H1 (cell line): ENCODE measurements at regions not wholly inside any gene's neighbourhood (a gene's known extent, or its start where the extent isn't known, plus 50 kb on each side); places are given as distances from the start of the nearest gene placed in this dataset.

ENCODE experiments used
- EP300 ChIP-seq, 2 experiments: IDR thresholded peaks; 1 replicate in 1 of 2; 2 replicates in 1 of 2; pipeline ENCODE4 v1.6.1; 2011 to 2012; ENCODE audit warnings: low read depth in 2 of 2, low read length in 2 of 2, mild to moderate bottlenecking in 2 of 2, borderline replicate concordance in 1 of 2, inconsistent platforms in 1 of 2, moderate library complexity in 1 of 2
- EZH2 ChIP-seq: fragments of 200-600 bp; sonication (generic); IDR thresholded peaks from 2 replicates; pipeline ENCODE4 v1.7.1; 2012; ENCODE audit warnings: low read depth, mild to moderate bottlenecking, moderate library complexity, low read length, inconsistent platforms; ENCODE audit not compliant: severe bottlenecking
- GABPA ChIP-seq: IDR thresholded peaks from 2 replicates; pipeline ENCODE4 v1.6.1; 2011; ENCODE audit warnings: mild to moderate bottlenecking, low read length, moderate library complexity, borderline replicate concordance; ENCODE audit not compliant: insufficient read depth
- JUND ChIP-seq: IDR thresholded peaks from 2 replicates; pipeline ENCODE4 v1.6.1; 2011; ENCODE audit warnings: mild to moderate bottlenecking, improper control_type of control experiment, low read length
- MAFK ChIP-seq: IDR thresholded peaks from 2 replicates; pipeline ENCODE4 v1.6.1; 2012; ENCODE audit warnings: low read depth, mild to moderate bottlenecking, improper control_type of control experiment, low read length
- PHF8 ChIP-seq: fragments of 200-600 bp; sonication (generic); conservative IDR thresholded peaks from 2 replicates; pipeline ENCODE4 v1.7.1; 2012; ENCODE audit warnings: low read depth, mild to moderate bottlenecking, inconsistent platforms, low read length, moderate library complexity
- POLR2A ChIP-seq, 2 experiments: IDR thresholded peaks; 1 replicate in 1 of 2; 2 replicates in 1 of 2; pipeline ENCODE4 v1.6.1; 2011; ENCODE audit warnings: low read depth in 2 of 2, low read length in 2 of 2, mild to moderate bottlenecking in 2 of 2; ENCODE audit errors: control extremely low read depth in 1 of 2
- RFX5 ChIP-seq: IDR thresholded peaks from 2 replicates; pipeline ENCODE4 v1.6.1; 2011; ENCODE audit warnings: low read depth, low read length, improper control_type of control experiment, borderline replicate concordance
- TF ChIP-seq, protein P1 (sequence below), 3 experiments: IDR thresholded peaks; 1 replicate in 2 of 3; 2 replicates in 1 of 3; pipeline versions ENCODE4 v1.5.1 to v1.6.1; 2011; ENCODE audit warnings: low read length in 3 of 3, mild to moderate bottlenecking in 3 of 3, inconsistent platforms in 2 of 3, low read depth in 1 of 3, moderate library complexity in 1 of 3; ENCODE audit not compliant: insufficient read depth in 1 of 3; ENCODE audit errors: control extremely low read depth in 1 of 3
- TF ChIP-seq, protein P2 (sequence below): IDR thresholded peaks from 2 replicates; pipeline ENCODE4 v1.6.1; 2011; ENCODE audit warnings: low read depth, mild to moderate bottlenecking, low read length; ENCODE audit not compliant: insufficient read depth
- TF ChIP-seq, protein P3 (sequence below): IDR thresholded peaks from 2 replicates; pipeline ENCODE4 v1.6.1; 2012; ENCODE audit warnings: inconsistent platforms
- TF ChIP-seq, protein P4 (sequence below): IDR thresholded peaks from 2 replicates; pipeline ENCODE4 v1.6.1; 2012; ENCODE audit warnings: inconsistent platforms

DNA sequence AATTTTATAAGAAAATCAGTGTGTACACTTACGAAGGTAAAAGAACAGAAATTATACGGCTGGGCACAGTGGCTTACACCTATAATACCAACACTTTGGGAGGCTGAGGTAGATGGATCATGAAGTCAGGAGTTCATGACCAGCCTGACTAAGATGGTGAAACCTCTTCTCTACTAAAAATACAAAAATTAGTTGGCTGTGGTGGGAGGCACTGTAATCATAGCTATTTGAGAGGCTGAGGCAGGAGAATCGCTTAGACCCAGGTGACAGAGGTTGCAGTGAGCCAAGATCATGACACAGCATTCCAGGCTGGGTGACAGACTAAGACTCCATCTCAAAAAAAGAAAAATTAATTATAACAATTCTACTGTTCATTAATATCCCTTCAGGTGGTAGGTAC is 151.9 kb downstream of the ZNF737 start:
- TF ChIP-seq RFX5 (no peak), JUND (no peak), PHF8 (no peak), POLR2A (IDR thresholded peaks at IDR 0.05; ENCODE audit: control extremely low read depth in 1 of 2, low read depth in 2 of 2, low read length in 2 of 2) (no peak), EP300 (IDR thresholded peaks at IDR 0.05; ENCODE audit: borderline replicate concordance in 1 of 2, low read depth in 2 of 2, low read length in 2 of 2) (no peak), GABPA (no peak), EZH2 (no peak), MAFK (no peak)
- TF ChIP-seq, protein P1, sequence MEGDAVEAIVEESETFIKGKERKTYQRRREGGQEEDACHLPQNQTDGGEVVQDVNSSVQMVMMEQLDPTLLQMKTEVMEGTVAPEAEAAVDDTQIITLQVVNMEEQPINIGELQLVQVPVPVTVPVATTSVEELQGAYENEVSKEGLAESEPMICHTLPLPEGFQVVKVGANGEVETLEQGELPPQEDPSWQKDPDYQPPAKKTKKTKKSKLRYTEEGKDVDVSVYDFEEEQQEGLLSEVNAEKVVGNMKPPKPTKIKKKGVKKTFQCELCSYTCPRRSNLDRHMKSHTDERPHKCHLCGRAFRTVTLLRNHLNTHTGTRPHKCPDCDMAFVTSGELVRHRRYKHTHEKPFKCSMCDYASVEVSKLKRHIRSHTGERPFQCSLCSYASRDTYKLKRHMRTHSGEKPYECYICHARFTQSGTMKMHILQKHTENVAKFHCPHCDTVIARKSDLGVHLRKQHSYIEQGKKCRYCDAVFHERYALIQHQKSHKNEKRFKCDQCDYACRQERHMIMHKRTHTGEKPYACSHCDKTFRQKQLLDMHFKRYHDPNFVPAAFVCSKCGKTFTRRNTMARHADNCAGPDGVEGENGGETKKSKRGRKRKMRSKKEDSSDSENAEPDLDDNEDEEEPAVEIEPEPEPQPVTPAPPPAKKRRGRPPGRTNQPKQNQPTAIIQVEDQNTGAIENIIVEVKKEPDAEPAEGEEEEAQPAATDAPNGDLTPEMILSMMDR (IDR thresholded peaks at IDR 0.05; ENCODE audit: control extremely low read depth in 1 of 3, insufficient read depth in 1 of 3, low read depth in 1 of 3, low read length in 3 of 3), result no peak
- TF ChIP-seq, protein P2, sequence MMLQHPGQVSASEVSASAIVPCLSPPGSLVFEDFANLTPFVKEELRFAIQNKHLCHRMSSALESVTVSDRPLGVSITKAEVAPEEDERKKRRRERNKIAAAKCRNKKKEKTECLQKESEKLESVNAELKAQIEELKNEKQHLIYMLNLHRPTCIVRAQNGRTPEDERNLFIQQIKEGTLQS, result no peak
- TF ChIP-seq, protein P3, sequence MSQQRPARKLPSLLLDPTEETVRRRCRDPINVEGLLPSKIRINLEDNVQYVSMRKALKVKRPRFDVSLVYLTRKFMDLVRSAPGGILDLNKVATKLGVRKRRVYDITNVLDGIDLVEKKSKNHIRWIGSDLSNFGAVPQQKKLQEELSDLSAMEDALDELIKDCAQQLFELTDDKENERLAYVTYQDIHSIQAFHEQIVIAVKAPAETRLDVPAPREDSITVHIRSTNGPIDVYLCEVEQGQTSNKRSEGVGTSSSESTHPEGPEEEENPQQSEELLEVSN, result no peak
- TF ChIP-seq, protein P4, sequence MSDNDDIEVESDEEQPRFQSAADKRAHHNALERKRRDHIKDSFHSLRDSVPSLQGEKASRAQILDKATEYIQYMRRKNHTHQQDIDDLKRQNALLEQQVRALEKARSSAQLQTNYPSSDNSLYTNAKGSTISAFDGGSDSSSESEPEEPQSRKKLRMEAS, result no peak
